H1 (cell line): ENCODE measurements at regions not wholly inside any gene's neighbourhood (a gene's known extent, or its start where the extent isn't known, plus 50 kb on each side); places are given as distances from the start of the nearest gene placed in this dataset.

ENCODE experiments used
- CTCF ChIA-PET: fragments of 300-600 bp; sonication (Branson Sonifier 250); formaldehyde crosslinking; loops from one replicate; lab custom pipeline; 2021; ENCODE audit not compliant: partially characterized antibody; lab: Charles Lee
- POLR2A ChIA-PET: fragments of 300-600 bp; sonication (Branson Sonifier 250); formaldehyde crosslinking; loops from one replicate; lab custom pipeline; 2021; ENCODE audit warnings: inconsistent platforms; ENCODE audit not compliant: partially characterized antibody; lab: Charles Lee
- DNase-seq, 2 experiments: peaks; one replicate each; pipeline versions ENCODE4 v3.0.0 to v3.0.0-alpha.2; 2010 to 2022; ENCODE audit warnings: low spot score in 2 of 2, low read depth in 1 of 2, mixed read lengths in 1 of 2
- FAIRE-seq: peaks from 2 replicates; lab custom pipeline; 2011; peaks lifted over from hg19 to GRCh38; lab: Jason Lieb, UNC
- H2AFZ ChIP-seq: 2 replicates; pipeline ENCODE4 v1.8.1; 2012; ENCODE audit warnings: low read length, inconsistent platforms
- H2AK5ac ChIP-seq: 2 replicates; pipeline ENCODE4 v1.6.1; 2013; ENCODE audit warnings: low read depth, low read length
- H2BK120ac ChIP-seq: replicated peaks from 2 replicates; pipeline ENCODE3; 2013; ENCODE audit warnings: low read depth, low read length, inconsistent platforms
- H2BK12ac ChIP-seq: 2 replicates; pipeline ENCODE4 v1.6.1; 2013; ENCODE audit warnings: low read depth, low read length
- H2BK15ac ChIP-seq: 2 replicates; pipeline ENCODE4 v1.6.1; 2013; ENCODE audit warnings: low read length
- H2BK20ac ChIP-seq: 2 replicates; pipeline ENCODE4 v1.6.1; 2013; ENCODE audit warnings: low read length
- H2BK5ac ChIP-seq: 2 replicates; pipeline ENCODE4 v1.6.1; 2013; ENCODE audit warnings: low read depth, low read length
- H3K14ac ChIP-seq: 2 replicates; pipeline ENCODE4 v1.6.1; 2013; ENCODE audit warnings: inconsistent platforms; ENCODE audit not compliant: insufficient read length
- H3K18ac ChIP-seq: 2 replicates; pipeline ENCODE4 v1.6.1; 2013; ENCODE audit warnings: low read length; ENCODE audit errors: extremely low read depth
- H3K23ac ChIP-seq: 2 replicates; pipeline ENCODE4 v1.6.1; 2013; ENCODE audit warnings: inconsistent platforms; ENCODE audit not compliant: insufficient read length
- H3K23me2 ChIP-seq: 2 replicates; pipeline ENCODE4 v1.6.1; 2013; ENCODE audit warnings: low read depth, low read length
- H3K27ac ChIP-seq: 2 replicates; pipeline ENCODE4 v1.6.1; 2011; ENCODE audit warnings: low read depth, low read length, inconsistent platforms
- H3K27me3 ChIP-seq, 4 experiments: replicated peaks in 1 of 4; 1 replicate in 1 of 4; 2 replicates in 3 of 4; pipeline versions ENCODE4 v1.6.1 to v1.8.1; 2011 to 2013; ENCODE audit warnings: low read length in 3 of 4, mild to moderate bottlenecking in 3 of 4, inconsistent platforms in 2 of 4, mixed read lengths in 2 of 4, moderate library complexity in 1 of 4; ENCODE audit not compliant: control insufficient read depth in 3 of 4, insufficient read depth in 3 of 4; ENCODE audit errors: extremely low read depth in 1 of 4
- H3K36me3 ChIP-seq, 4 experiments: 2 replicates each; pipeline versions ENCODE4 v1.6.1 to v1.8.1; 2011 to 2013; ENCODE audit warnings: mild to moderate bottlenecking in 4 of 4, low read length in 3 of 4, moderate library complexity in 2 of 4, control low read depth in 1 of 4, inconsistent platforms in 1 of 4; ENCODE audit not compliant: insufficient read depth in 4 of 4, control insufficient read depth in 2 of 4
- H3K4ac ChIP-seq: replicated peaks from 2 replicates; pipeline ENCODE3; 2013; ENCODE audit warnings: low read length, low read depth, mixed read lengths, inconsistent platforms; ENCODE audit not compliant: insufficient read length
- H3K4me1 ChIP-seq, 4 experiments: replicated peaks in 1 of 4; 1 replicate in 1 of 4; 2 replicates in 3 of 4; pipeline versions ENCODE4 v1.6.1 to v1.8.1; 2011 to 2013; ENCODE audit warnings: low read length in 3 of 4, inconsistent platforms in 2 of 4, mixed read lengths in 1 of 4; ENCODE audit not compliant: insufficient read depth in 4 of 4, control insufficient read depth in 3 of 4
- H3K4me2 ChIP-seq, 2 experiments: 2 replicates each; pipeline versions ENCODE4 v1.6.1 to v1.8.1; 2011 to 2013; ENCODE audit warnings: low read depth in 2 of 2, low read length in 2 of 2, control low read depth in 1 of 2, inconsistent platforms in 1 of 2, mild to moderate bottlenecking in 1 of 2; ENCODE audit not compliant: insufficient read depth in 1 of 2
- H3K4me3 ChIP-seq, 4 experiments: fragments of 200-600, 300-600 bp in 1 of 4; sonication (generic), shearing (Covaris generic), sonication (Bioruptor Twin) in 1 of 4; 2 replicates each; pipeline versions ENCODE4 v1.5.1 to v1.8.1; 2011 to 2016; ENCODE audit warnings: low read length in 4 of 4, low read depth in 3 of 4, control low read depth in 2 of 4, inconsistent platforms in 2 of 4, mild to moderate bottlenecking in 2 of 4, mixed read lengths in 1 of 4, moderate library complexity in 1 of 4; ENCODE audit not compliant: insufficient read depth in 2 of 4; ENCODE audit errors: extremely low read depth in 1 of 4
- H3K56ac ChIP-seq: replicated peaks from 2 replicates; pipeline ENCODE3; 2013; ENCODE audit warnings: low read depth, mild to moderate bottlenecking, mixed read lengths, low read length, inconsistent platforms; ENCODE audit not compliant: insufficient read length
- H3K79me1 ChIP-seq: 2 replicates; pipeline ENCODE4 v1.6.1; 2013; ENCODE audit warnings: low read depth, low read length, control low read depth
- H3K79me2 ChIP-seq, 2 experiments: 2 replicates each; pipeline versions ENCODE4 v1.6.1 to v1.8.1; 2012 to 2013; ENCODE audit warnings: low read length in 2 of 2, mild to moderate bottlenecking in 2 of 2, inconsistent platforms in 1 of 2; ENCODE audit not compliant: insufficient read depth in 2 of 2, control insufficient read depth in 1 of 2
- H3K9ac ChIP-seq, 4 experiments: replicated peaks in 1 of 4; 1 replicate in 1 of 4; 2 replicates in 3 of 4; pipeline versions ENCODE4 v1.6.1 to v1.8.1; 2011 to 2013; ENCODE audit warnings: low read depth in 3 of 4, low read length in 3 of 4, control low read depth in 2 of 4, mild to moderate bottlenecking in 2 of 4, moderate library complexity in 2 of 4, inconsistent platforms in 1 of 4; ENCODE audit errors: extremely low read depth in 1 of 4
- H3K9me3 ChIP-seq, 2 experiments: 2 replicates each; pipeline versions ENCODE4 v1.6.1 to v1.8.1; 2012 to 2013; ENCODE audit warnings: mild to moderate bottlenecking in 2 of 2, moderate library complexity in 2 of 2, control low read depth in 1 of 2, inconsistent platforms in 1 of 2, low read depth in 1 of 2, low read length in 1 of 2, mixed read lengths in 1 of 2; ENCODE audit not compliant: insufficient read depth in 2 of 2
- H4K20me1 ChIP-seq, 2 experiments: replicated peaks in 1 of 2; 2 replicates each; pipeline versions ENCODE3 to v1.8.1; 2011 to 2013; ENCODE audit warnings: inconsistent platforms in 2 of 2, low read length in 2 of 2, mild to moderate bottlenecking in 1 of 2; ENCODE audit not compliant: insufficient read depth in 2 of 2, control insufficient read depth in 1 of 2
- H4K5ac ChIP-seq: 2 replicates; pipeline ENCODE4 v1.6.1; 2013; ENCODE audit warnings: low read length, low read depth, mixed read lengths, inconsistent platforms; ENCODE audit not compliant: insufficient read length
- H4K8ac ChIP-seq: 2 replicates; pipeline ENCODE4 v1.8.0; 2013; ENCODE audit warnings: mild to moderate bottlenecking, moderate library complexity, low read length, inconsistent platforms; ENCODE audit not compliant: insufficient read depth; ENCODE audit errors: extremely low read depth
- H4K91ac ChIP-seq: replicated peaks from 2 replicates; pipeline ENCODE3; 2013; ENCODE audit warnings: low read length, mixed read lengths, inconsistent platforms; ENCODE audit not compliant: insufficient read length
- BRCA1 ChIP-seq: IDR thresholded peaks from 2 replicates; pipeline ENCODE4 v1.6.1; 2012; ENCODE audit warnings: low read depth, low read length, improper control_type of control experiment
- CBX5 ChIP-seq: fragments of 300-800, 300-1000 bp; sonication (generic); IDR thresholded peaks from 2 replicates; pipeline ENCODE4 v1.7.1; 2016; ENCODE audit warnings: antibody characterized with exemption, low read length, low read depth
- CBX8 ChIP-seq: fragments of 300-800, 300-1000 bp; sonication (generic); IDR thresholded peaks from 2 replicates; pipeline ENCODE4 v1.7.1; 2016; ENCODE audit warnings: low read depth, low read length, borderline replicate concordance
- GTF2F1 ChIP-seq: IDR thresholded peaks from 2 replicates; pipeline ENCODE4 v1.6.1; 2012; ENCODE audit warnings: low read depth, low read length, improper control_type of control experiment, borderline replicate concordance
- KDM1A ChIP-seq: fragments of 200-600, 300-600 bp; sonication (generic); IDR thresholded peaks from 2 replicates; pipeline ENCODE4 v1.7.1; 2016; ENCODE audit warnings: mild to moderate bottlenecking, low read length, borderline replicate concordance
- RAD21 ChIP-seq, 2 experiments: IDR thresholded peaks in 1 of 2; conservative IDR thresholded peaks in 1 of 2; 2 replicates each; pipeline ENCODE4 v1.6.1; 2011; ENCODE audit warnings: low read depth in 2 of 2, low read length in 2 of 2, improper control_type of control experiment in 1 of 2, inconsistent platforms in 1 of 2, mild to moderate bottlenecking in 1 of 2, moderate library complexity in 1 of 2
- RFX5 ChIP-seq: IDR thresholded peaks from 2 replicates; pipeline ENCODE4 v1.6.1; 2011; ENCODE audit warnings: low read depth, low read length, improper control_type of control experiment, borderline replicate concordance
- SP4 ChIP-seq: IDR thresholded peaks from 2 replicates; pipeline ENCODE4 v1.6.1; 2012; ENCODE audit warnings: low read length, inconsistent platforms
- SUZ12 ChIP-seq: fragments of 200-600 bp; sonication (generic); IDR thresholded peaks from 2 replicates; pipeline ENCODE4 v1.6.1; 2012; ENCODE audit warnings: mild to moderate bottlenecking, inconsistent platforms, low read length, moderate library complexity, mixed read lengths
- TCF12 ChIP-seq: IDR thresholded peaks from 2 replicates; pipeline ENCODE4 v1.6.1; 2011; ENCODE audit warnings: low read depth, mild to moderate bottlenecking, low read length
- WGBS, 2 experiments: shearing (Covaris generic) in 1 of 2; methylation state at CpG; one replicate each; pipeline versions ENCODE4 v1.1.6 to v1.1.7; 2013 to 2015; ENCODE audit warnings: low lambda C conversion rate in 2 of 2, mixed read lengths in 2 of 2, inconsistent platforms in 1 of 2, low coverage in 1 of 2, missing lambda C conversion rate in 1 of 2; ENCODE audit not compliant: insufficient replicate concordance in 2 of 2, insufficient coverage in 1 of 2, insufficient read length in 1 of 2; ENCODE audit errors: extremely low coverage in 1 of 2, missing lambda C conversion rate in 1 of 2; 5-methylcytosine and 5-hydroxymethylcytosine counted together

GRCh38 chr10:3714531-3714930 lies 70.5 kb downstream of the KLF6 start:
- DNase-seq (no peak), FAIRE-seq (no peak)
- H3K56ac ChIP-seq, result no peak overlapping the region
- no peak overlapping the region for H2BK12ac ChIP-seq
- H3K36me3 ChIP-seq, result no peaks in the 10 kb centered on the region
- H3K27me3 ChIP-seq, result no peaks in the 10 kb centered on the region
- TF ChIP-seq CBX8 (no peak), TCF12 (no peak), KDM1A (no peak), RAD21 (IDR thresholded peaks at IDR 0.05 in 1 of 2, conservative IDR thresholded peaks at IDR 0.05 in 1 of 2; ENCODE audit: low read depth in 2 of 2, low read length in 2 of 2) (no peak), CBX5 (no peak), RFX5 (no peak), SP4 (no peak), SUZ12 (no peak), GTF2F1 (no peak), BRCA1 (no peak)
- CTCF ChIA-PET, result no interaction called here
- H3K23me2 ChIP-seq, result no peaks in the 10 kb centered on the region; the same call in 1 of the 2 replicates
- H3K14ac ChIP-seq, result no peak overlapping the region
- peaks cover 0 to 6% of the 10 kb centered on the region in 2 experiments; a peak in 2 of 4 replicates for H3K9me3 ChIP-seq
- no peak overlapping the region for H2AFZ ChIP-seq
- no peaks in the 10 kb centered on the region for H3K4me1 ChIP-seq
- no peak overlapping the region for H2AK5ac ChIP-seq
- H3K79me2 ChIP-seq, result no peaks in the 10 kb centered on the region
- H3K4ac ChIP-seq, result no peak overlapping the region
- H3K27ac ChIP-seq, result no peak overlapping the region; the same call in 1 of the 2 replicates
- H2BK120ac ChIP-seq, result no peak overlapping the region
- no peak overlapping the region for H3K23ac ChIP-seq
- no peak overlapping the region for H3K4me3 ChIP-seq
- H4K91ac ChIP-seq, result no peak overlapping the region
- no peak overlapping the region for H2BK15ac ChIP-seq
- POLR2A ChIA-PET, result no interaction called here
- no peak overlapping the region for H4K5ac ChIP-seq
- H4K20me1 ChIP-seq, result peaks cover 0 to 3% of the 10 kb centered on the region in 2 experiments
- no peak overlapping the region for H3K18ac ChIP-seq
- H3K79me1 ChIP-seq, result no peaks in the 10 kb centered on the region
- no peak overlapping the region for H2BK20ac ChIP-seq
- WGBS, 2 experiments, result 96% methylated on average over 6 of the region's 6 CpGs; no CpG with 5 or more reads in 1 of the 2 experiments
- H2BK5ac ChIP-seq, result no peak overlapping the region
- H3K9ac ChIP-seq, result no peak overlapping the region
- no peak overlapping the region for H3K4me2 ChIP-seq
- H4K8ac ChIP-seq, result no peak overlapping the region
